ENCODE measurements at regions not wholly inside any gene's neighbourhood (a gene's known extent, or its start where the extent isn't known, plus 50 kb on each side); places are given as distances from the start of the nearest gene placed in this dataset.

DNA sequence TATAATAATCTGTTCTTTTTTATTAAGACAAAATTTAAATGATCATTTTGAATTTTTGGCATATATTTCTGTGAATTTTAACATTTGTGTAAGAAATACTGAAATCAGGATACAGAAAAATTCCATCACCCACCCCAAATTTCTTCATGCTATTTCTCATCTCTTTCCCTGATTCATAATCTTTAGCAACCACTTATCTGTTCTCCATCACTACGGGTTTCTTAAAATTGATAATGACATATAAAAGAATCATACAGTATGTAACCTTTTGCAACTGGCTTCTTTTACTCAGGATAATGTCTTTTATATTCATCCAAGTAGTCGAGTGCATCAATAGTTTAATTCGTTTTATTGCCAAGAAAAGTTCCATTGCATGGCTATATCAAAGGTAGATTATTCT, 1627.0 kb downstream of the PCDH9 start:
- peak; percentile 61 for ATAC-seq
- TF ChIP-seq OSR1 (CRISPR knock-in tag; IDR thresholded peaks at IDR 0.05) (no peak), TSHZ2 (CRISPR knock-in tag; IDR thresholded peaks at IDR 0.05) (no peak), TCF4 (CRISPR knock-in tag; IDR thresholded peaks at IDR 0.05; ENCODE audit: borderline replicate concordance) (no peak), TOX (CRISPR knock-in tag; IDR thresholded peaks at IDR 0.05; ENCODE audit: borderline replicate concordance) (peak; percentile 56; the same call in 1 of the 2 replicates), ISL1 (CRISPR knock-in tag; IDR thresholded peaks at IDR 0.05) (peak; percentile 46)
- TF ChIP-seq, protein P1, sequence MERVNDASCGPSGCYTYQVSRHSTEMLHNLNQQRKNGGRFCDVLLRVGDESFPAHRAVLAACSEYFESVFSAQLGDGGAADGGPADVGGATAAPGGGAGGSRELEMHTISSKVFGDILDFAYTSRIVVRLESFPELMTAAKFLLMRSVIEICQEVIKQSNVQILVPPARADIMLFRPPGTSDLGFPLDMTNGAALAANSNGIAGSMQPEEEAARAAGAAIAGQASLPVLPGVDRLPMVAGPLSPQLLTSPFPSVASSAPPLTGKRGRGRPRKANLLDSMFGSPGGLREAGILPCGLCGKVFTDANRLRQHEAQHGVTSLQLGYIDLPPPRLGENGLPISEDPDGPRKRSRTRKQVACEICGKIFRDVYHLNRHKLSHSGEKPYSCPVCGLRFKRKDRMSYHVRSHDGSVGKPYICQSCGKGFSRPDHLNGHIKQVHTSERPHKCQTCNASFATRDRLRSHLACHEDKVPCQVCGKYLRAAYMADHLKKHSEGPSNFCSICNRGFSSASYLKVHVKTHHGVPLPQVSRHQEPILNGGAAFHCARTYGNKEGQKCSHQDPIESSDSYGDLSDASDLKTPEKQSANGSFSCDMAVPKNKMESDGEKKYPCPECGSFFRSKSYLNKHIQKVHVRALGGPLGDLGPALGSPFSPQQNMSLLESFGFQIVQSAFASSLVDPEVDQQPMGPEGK (CRISPR knock-in tag; IDR thresholded peaks at IDR 0.05; ENCODE audit: borderline replicate concordance) = no peak

GRCh38 chr13:65601855-65602254, 1628.3 kb downstream of the PCDH9 start:
- no peak for ATAC-seq
- TF ChIP-seq OSR1 (CRISPR knock-in tag; IDR thresholded peaks at IDR 0.05) = no peak
- TF ChIP-seq GLIS3 (CRISPR knock-in tag; IDR thresholded peaks at IDR 0.05) = no peak

DNA sequence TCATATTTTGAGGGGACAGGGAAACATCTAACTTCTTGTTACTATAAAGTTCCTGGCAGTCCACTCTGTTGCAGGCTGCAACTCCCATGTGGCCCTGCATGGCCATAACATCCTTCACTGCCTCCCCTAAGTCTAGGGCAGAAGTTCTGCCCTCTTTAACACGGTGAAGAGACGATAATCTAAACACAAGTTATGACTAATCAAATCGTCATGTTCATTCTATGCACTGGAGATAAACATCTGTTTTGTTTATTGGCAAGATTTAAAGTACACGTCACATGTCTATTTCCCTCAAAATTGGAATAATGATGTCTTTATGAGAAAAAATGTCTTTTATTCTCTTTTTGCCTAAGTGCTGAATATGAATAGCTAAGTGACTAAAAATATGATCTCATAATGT, 1629.4 kb downstream of the PCDH9 start:
- peak; percentile 72 for ATAC-seq
- TF ChIP-seq, protein P1 (CRISPR knock-in tag; IDR thresholded peaks at IDR 0.05; ENCODE audit: borderline replicate concordance) = no peak
- TF ChIP-seq ISL1 (CRISPR knock-in tag; IDR thresholded peaks at IDR 0.05) (peak; percentile 55; the same call in 1 of the 2 replicates), OSR1 (CRISPR knock-in tag; IDR thresholded peaks at IDR 0.05) (no peak), POU6F1 (CRISPR knock-in tag; IDR thresholded peaks at IDR 0.05; ENCODE audit: borderline replicate concordance, low read depth) (no peak)

- peak; percentile 9; the same call in 2 of the 3 replicates for ATAC-seq
- TF ChIP-seq CSRNP3 (CRISPR knock-in tag; IDR thresholded peaks at IDR 0.05) = no peak
- TF ChIP-seq, protein P2, sequence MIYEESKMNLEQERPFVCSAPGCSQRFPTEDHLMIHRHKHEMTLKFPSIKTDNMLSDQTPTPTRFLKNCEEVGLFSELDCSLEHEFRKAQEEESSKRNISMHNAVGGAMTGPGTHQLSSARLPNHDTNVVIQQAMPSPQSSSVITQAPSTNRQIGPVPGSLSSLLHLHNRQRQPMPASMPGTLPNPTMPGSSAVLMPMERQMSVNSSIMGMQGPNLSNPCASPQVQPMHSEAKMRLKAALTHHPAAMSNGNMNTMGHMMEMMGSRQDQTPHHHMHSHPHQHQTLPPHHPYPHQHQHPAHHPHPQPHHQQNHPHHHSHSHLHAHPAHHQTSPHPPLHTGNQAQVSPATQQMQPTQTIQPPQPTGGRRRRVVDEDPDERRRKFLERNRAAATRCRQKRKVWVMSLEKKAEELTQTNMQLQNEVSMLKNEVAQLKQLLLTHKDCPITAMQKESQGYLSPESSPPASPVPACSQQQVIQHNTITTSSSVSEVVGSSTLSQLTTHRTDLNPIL (CRISPR knock-in tag; IDR thresholded peaks at IDR 0.05; ENCODE audit: low read depth) = no peak
- no peak for TF ChIP-seq ZFP3 (CRISPR knock-in tag; IDR thresholded peaks at IDR 0.05)
- no peak for TF ChIP-seq POU6F1 (CRISPR knock-in tag; IDR thresholded peaks at IDR 0.05; ENCODE audit: borderline replicate concordance, low read depth)
- TF ChIP-seq GLIS3 (CRISPR knock-in tag; IDR thresholded peaks at IDR 0.05) = no peak
- TF ChIP-seq CSDC2 (CRISPR knock-in tag; IDR thresholded peaks at IDR 0.05) = no peak
- TF ChIP-seq ZNF565 (CRISPR knock-in tag; conservative IDR thresholded peaks at IDR 0.05; ENCODE audit: low read depth) = no peak
- TF ChIP-seq TOX (CRISPR knock-in tag; IDR thresholded peaks at IDR 0.05; ENCODE audit: borderline replicate concordance) = no peak
- no peak for TF ChIP-seq TCF4 (CRISPR knock-in tag; IDR thresholded peaks at IDR 0.05; ENCODE audit: borderline replicate concordance)
- no peak for TF ChIP-seq ZNF8 (CRISPR knock-in tag; IDR thresholded peaks at IDR 0.05)
- no peak for TF ChIP-seq ARNTL (CRISPR knock-in tag; IDR thresholded peaks at IDR 0.05; ENCODE audit: borderline replicate concordance, low read depth)
- no peak for TF ChIP-seq ZC3H10 (CRISPR knock-in tag; IDR thresholded peaks at IDR 0.05)
- TF ChIP-seq, protein P1 (CRISPR knock-in tag; IDR thresholded peaks at IDR 0.05; ENCODE audit: borderline replicate concordance) = no peak
- no peak for TF ChIP-seq RARB (CRISPR knock-in tag; IDR thresholded peaks at IDR 0.05)
- TF ChIP-seq ESRRG (CRISPR knock-in tag; IDR thresholded peaks at IDR 0.05) = no peak
These were observed 1632.0 kb downstream of the PCDH9 start for GRCh38 chr13:65597839-65598818.
